GM06990 (cell line): ENCODE measurements at regions not wholly inside any gene's neighbourhood (a gene's known extent, or its start where the extent isn't known, plus 50 kb on each side); places are given as distances from the start of the nearest gene placed in this dataset.
"Not testable (repeated sequence)": the region's sequence is repeated elsewhere in the genome, so short reads cannot be mapped to it uniquely, and the experiment has no call there.

Source experiments
- DNase-seq: peaks from one replicate; pipeline ENCODE4 v3.0.0-alpha.2; 2011; ENCODE audit not compliant: insufficient read length; ENCODE audit errors: extremely low read depth
- H3K27me3 ChIP-seq: replicated peaks from 2 replicates; pipeline ENCODE4 v1.6.0; 2011; ENCODE audit warnings: low read length; ENCODE audit not compliant: control insufficient read depth, insufficient read depth
- H3K36me3 ChIP-seq: 2 replicates; pipeline ENCODE4 v1.5.1; 2011; ENCODE audit warnings: low read length; ENCODE audit not compliant: control insufficient read depth, insufficient read depth
- H3K4me3 ChIP-seq: replicated peaks from 2 replicates; pipeline ENCODE4 v1.5.1; 2011; ENCODE audit warnings: low read depth, mild to moderate bottlenecking, control low read depth, low read length
- TF ChIP-seq, protein P1 (sequence below): IDR thresholded peaks from 2 replicates; pipeline ENCODE4 v1.5.1; 2011; ENCODE audit warnings: low read length, control low read depth, mild to moderate bottlenecking, inconsistent platforms; ENCODE audit not compliant: insufficient read depth, poor library complexity, severe bottlenecking

DNA sequence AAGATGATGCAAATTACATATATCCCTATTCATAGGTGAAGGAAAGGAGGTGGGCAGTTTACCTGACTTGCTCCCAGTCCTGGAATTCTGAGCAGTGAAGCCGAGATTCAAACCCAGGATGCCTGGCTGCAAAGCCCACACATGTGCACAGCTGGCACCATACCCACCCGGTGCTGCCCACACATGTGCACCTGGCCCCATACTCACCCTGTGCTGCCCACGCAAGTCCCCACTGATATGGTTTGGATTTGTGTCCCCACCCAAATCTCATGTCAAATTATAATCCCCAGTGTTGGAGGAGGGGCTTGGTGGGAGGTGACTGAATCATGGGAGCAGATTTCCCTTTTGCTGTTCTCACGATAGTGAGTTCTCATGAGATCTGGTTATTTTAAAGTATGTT, 179.2 kb upstream of the C14orf180 start:
- Histone ChIP-seq H3K27me3 (no peaks in the 10 kb centered on the region; the same call in 1 of the 2 replicates), H3K36me3 (no peaks in the 10 kb centered on the region), H3K4me3 (no peak overlapping the region)
- DNase-seq: no peak
- TF ChIP-seq, protein P1, sequence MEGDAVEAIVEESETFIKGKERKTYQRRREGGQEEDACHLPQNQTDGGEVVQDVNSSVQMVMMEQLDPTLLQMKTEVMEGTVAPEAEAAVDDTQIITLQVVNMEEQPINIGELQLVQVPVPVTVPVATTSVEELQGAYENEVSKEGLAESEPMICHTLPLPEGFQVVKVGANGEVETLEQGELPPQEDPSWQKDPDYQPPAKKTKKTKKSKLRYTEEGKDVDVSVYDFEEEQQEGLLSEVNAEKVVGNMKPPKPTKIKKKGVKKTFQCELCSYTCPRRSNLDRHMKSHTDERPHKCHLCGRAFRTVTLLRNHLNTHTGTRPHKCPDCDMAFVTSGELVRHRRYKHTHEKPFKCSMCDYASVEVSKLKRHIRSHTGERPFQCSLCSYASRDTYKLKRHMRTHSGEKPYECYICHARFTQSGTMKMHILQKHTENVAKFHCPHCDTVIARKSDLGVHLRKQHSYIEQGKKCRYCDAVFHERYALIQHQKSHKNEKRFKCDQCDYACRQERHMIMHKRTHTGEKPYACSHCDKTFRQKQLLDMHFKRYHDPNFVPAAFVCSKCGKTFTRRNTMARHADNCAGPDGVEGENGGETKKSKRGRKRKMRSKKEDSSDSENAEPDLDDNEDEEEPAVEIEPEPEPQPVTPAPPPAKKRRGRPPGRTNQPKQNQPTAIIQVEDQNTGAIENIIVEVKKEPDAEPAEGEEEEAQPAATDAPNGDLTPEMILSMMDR: no peak

- H3K4me3 ChIP-seq: no peak overlapping the region
- TF ChIP-seq, protein P1: no peak
- no peaks in the 10 kb centered on the region for H3K36me3 ChIP-seq
- DNase-seq: no peak
- no peaks in the 10 kb centered on the region; the same call in 1 of the 2 replicates for H3K27me3 ChIP-seq
These were observed 177.8 kb upstream of the C14orf180 start for GRCh38 chr14:104401785-104402184.

DNA sequence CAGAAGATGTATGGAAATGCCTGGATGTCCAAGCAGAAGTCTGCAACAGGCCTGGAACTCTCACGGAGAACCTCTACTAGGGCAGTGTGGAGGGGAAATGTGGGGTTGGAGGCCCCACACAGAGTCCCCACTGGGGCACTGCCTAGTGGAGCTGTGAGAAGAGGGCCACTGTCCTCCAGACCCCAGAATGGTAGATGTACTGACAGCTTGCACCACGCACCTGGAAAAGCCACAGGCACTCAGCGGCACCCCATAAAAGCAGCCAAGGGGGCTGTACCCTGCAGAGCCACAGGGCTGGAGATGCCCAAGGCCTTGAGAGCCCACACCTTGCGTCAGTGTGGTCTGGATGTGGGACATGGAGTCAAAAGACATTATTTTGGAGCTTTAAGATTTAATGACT, 177.3 kb upstream of the C14orf180 start:
- DNase-seq, H3K27me3 ChIP-seq, H3K36me3 ChIP-seq: not testable (repeated sequence)

GRCh38 chr14:104403421-104404220, 175.9 kb upstream of the C14orf180 start:
- TF ChIP-seq, protein P1: no peak
- Histone ChIP-seq H3K36me3 (no peaks in the 10 kb centered on the region), H3K4me3 (no peak overlapping the region), H3K27me3 (no peaks in the 10 kb centered on the region; the same call in 1 of the 2 replicates)
- DNase-seq: no peak

More for the DNA sequence above, 177.3 kb upstream of the C14orf180 start:
- H3K4me3 ChIP-seq: not testable (repeated sequence)

DNA sequence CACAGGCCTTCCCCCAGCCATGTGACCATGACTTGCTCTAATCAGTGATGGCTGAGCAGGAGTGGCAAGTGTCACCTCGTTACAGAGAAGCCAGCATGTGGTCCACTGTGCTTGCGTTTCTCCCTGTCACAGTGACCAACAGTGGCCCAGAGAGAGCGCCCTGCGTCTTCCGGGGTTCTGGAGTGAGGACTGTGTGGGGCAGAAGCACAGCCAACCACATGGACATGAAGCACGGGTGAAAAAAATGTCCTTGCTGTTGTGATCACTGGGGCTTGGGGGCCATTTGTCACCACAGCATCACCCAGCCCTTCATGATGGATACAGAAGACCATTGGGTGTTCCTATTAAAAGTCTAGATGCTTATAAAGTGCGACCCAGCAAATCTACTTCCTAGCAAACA, 174.6 kb upstream of the C14orf180 start:
- no peaks in the 10 kb centered on the region; the same call in 1 of the 2 replicates for H3K27me3 ChIP-seq
- H3K36me3 ChIP-seq: no peaks in the 10 kb centered on the region
- DNase-seq: no peak
- H3K4me3 ChIP-seq: no peak overlapping the region
- TF ChIP-seq, protein P1: no peak

- Histone ChIP-seq H3K4me3 (no peak overlapping the region), H3K27me3 (no peaks in the 10 kb centered on the region; the same call in 1 of the 2 replicates), H3K36me3 (no peaks in the 10 kb centered on the region)
- no peak for DNase-seq
- TF ChIP-seq, protein P1: no peak
These were observed 174.0 kb upstream of the C14orf180 start for GRCh38 chr14:104405360-104406226.
